ENCODE measurements at regions not wholly inside any gene's neighbourhood (a gene's known extent, or its start where the extent isn't known, plus 50 kb on each side); places are given as distances from the start of the nearest gene placed in this dataset.

GRCh38 chr5:144102361-144102760 lies 68.1 kb downstream of the YIPF5 start:
- TF ChIP-seq Cebpa-rat (IDR thresholded peaks at IDR 0.05), result no peak
- H3K4me1 ChIP-seq, result no peaks in the 10 kb centered on the region
- no peaks in the 10 kb centered on the region for H4K20me1 ChIP-seq
- H3K27me3 ChIP-seq, result no peaks in the 10 kb centered on the region
- H3K4me3 ChIP-seq, result no peak overlapping the region
- H3K9ac ChIP-seq, result no peak overlapping the region
- no peaks in the 10 kb centered on the region for H3K36me3 ChIP-seq
- H3K9me3 ChIP-seq (replicated peaks in 1 of 11), result peaks cover 0 to 7% (median 0%) of the 10 kb centered on the region in 11 experiments; a peak in 2 of 22 replicates
- no peak overlapping the region for H3K4me2 ChIP-seq
- no peak overlapping the region for H3K27ac ChIP-seq

DNA sequence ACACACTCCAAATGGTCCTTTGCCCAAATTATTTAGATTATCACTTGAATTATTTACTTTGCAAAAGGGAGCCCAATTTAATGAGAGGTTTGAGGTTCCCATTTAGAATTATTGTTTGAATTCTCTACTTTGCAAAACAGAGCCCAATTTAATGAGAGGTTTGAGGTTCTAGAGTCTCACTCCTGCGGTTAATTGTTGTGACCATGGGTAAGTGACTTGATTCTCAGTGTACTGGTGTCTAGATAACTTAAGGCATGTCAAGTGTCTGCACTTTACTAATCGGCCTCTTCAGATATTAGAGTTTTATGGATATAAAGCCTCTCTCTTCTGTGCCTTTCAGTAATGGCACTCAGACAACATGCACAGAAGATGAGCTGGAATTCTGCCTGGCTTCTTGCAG lies 67.5 kb downstream of the YIPF5 start:
- Histone ChIP-seq H4K20me1 (no peaks in the 10 kb centered on the region), H3K27me3 (no peaks in the 10 kb centered on the region), H3K4me3 (no peak overlapping the region), H3K9me3 (replicated peaks in 1 of 11) (peaks cover 0 to under 1% (median 0%) of the 10 kb centered on the region in 11 experiments; a peak in 1 of 22 replicates), H3K4me2 (no peak overlapping the region), H3K27ac (no peak overlapping the region), H3K9ac (no peak overlapping the region), H3K4me1 (no peaks in the 10 kb centered on the region), H3K36me3 (no peaks in the 10 kb centered on the region)
- TF ChIP-seq Cebpa-rat (IDR thresholded peaks at IDR 0.05), result no peak

DNA sequence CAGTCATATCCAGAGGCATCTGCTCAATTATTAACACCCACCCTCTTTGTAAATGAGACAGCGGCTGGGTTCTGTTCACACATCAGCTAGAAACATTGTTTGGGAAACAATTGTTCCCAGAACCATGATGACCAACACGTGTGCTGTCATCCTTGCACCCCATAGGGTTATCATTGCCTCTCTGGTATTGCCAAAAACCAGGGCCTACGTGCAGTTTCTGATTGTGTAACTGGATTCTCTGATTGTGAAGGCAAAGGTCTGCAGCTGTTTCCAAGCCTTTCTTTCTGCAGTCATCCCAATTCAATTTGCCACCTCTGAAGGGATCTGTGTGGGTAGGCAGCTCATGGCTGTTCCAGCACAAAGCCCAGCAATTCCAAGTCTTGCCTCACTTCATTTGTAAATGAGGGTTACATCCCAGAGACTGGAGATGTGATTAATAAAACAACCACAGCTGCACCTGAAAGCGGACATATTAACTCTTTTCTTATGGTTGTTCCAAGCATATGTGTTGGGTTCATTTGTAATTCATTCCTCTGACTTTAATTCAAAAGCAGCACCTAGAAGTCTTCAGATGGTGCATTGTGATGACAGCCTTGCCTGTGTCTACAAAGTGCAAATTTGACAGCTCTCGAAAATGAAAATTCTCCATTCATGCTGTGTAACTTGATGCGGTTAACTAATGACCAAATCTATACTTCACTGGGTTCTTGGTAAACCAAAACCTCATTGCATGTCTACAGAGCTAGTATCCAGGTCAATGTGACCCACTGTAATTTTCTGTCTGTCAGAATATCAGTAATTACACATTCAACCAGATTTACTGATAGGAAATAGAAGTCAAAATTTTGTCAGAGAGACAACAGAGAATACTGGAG lies 66.6 kb downstream of the YIPF5 start:
- H3K4me2 ChIP-seq, result no peak overlapping the region
- H3K27ac ChIP-seq, result no peak overlapping the region
- no peaks in the 10 kb centered on the region for H3K27me3 ChIP-seq
- H3K4me1 ChIP-seq, result no peaks in the 10 kb centered on the region
- no peak overlapping the region for H3K4me3 ChIP-seq
- no peak for TF ChIP-seq Cebpa-rat (IDR thresholded peaks at IDR 0.05)
- no peaks in the 10 kb centered on the region for H3K36me3 ChIP-seq
- H3K9ac ChIP-seq, result no peak overlapping the region
- no peaks in the 10 kb centered on the region for H4K20me1 ChIP-seq
- H3K9me3 ChIP-seq (replicated peaks in 1 of 11), result no peaks in the 10 kb centered on the region

DNA sequence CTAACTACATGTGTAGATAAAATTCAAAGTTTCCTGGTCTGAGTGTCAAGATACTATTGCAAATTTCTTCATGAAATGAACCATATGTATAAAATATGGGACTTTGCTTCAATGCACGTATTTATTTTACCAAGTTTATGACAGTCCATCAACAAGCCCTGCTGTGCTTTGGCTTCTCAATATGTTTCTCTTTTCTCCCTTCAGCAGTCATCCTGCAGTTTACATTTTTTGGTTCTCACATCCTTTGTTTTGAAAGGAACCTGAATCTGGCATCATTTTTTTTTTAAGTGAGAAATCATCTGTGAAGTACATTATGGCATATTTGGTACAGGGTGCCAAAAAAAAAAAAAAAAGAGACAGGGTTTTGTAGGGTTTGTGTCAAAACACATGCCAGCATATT lies 65.1 kb downstream of the YIPF5 start:
- no peak for TF ChIP-seq Cebpa-rat (IDR thresholded peaks at IDR 0.05)
- Histone ChIP-seq H3K4me2 (no peak overlapping the region), H3K9me3 (replicated peaks in 1 of 11) (no peaks in the 10 kb centered on the region), H4K20me1 (no peaks in the 10 kb centered on the region), H3K9ac (no peak overlapping the region), H3K27me3 (no peaks in the 10 kb centered on the region), H3K27ac (no peak overlapping the region), H3K4me1 (no peaks in the 10 kb centered on the region), H3K4me3 (no peak overlapping the region), H3K36me3 (no peaks in the 10 kb centered on the region)

- TF ChIP-seq Cebpa-rat (IDR thresholded peaks at IDR 0.05), result no peak
- H3K36me3 ChIP-seq, result no peaks in the 10 kb centered on the region
- H4K20me1 ChIP-seq, result no peaks in the 10 kb centered on the region
- H3K27me3 ChIP-seq, result no peaks in the 10 kb centered on the region
- no peaks in the 10 kb centered on the region for H3K4me1 ChIP-seq
- no peak overlapping the region for H3K27ac ChIP-seq
- no peak overlapping the region for H3K4me3 ChIP-seq
- H3K9ac ChIP-seq, result no peak overlapping the region
- H3K9me3 ChIP-seq (replicated peaks in 1 of 11), result peaks cover 0 to 7% (median 0%) of the 10 kb centered on the region in 11 experiments; a peak in 2 of 22 replicates
- no peak overlapping the region for H3K4me2 ChIP-seq
These were observed 62.3 kb downstream of the YIPF5 start for GRCh38 chr5:144108131-144108530.
